ENCODE measurements at regions not wholly inside any gene's neighbourhood (a gene's known extent, or its start where the extent isn't known, plus 50 kb on each side); places are given as distances from the start of the nearest gene placed in this dataset.

DNA sequence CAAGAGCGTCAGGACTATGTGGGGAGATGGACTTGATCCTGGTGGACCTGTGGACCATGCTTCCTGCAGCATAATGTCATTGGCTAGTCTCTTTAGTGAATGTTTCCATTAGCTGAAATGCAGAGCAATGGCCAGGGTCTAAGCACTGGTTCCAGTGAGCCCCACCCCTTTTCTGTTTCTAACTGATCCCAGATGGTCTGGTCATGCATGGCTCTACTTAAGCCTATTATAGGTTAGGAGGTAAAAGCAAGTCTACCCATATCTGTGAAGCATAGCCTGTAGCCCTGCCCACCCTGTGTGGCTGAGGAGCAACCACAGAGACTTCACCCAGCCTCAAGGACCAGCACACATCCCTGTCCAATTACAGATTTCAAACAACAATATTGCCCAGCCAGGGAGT, 419.2 kb downstream of the ZNF385D start:
- TF ChIP-seq POLR2A (IDR thresholded peaks at IDR 0.05) = no peak
- no peak for TF ChIP-seq EP300 (IDR thresholded peaks at IDR 0.05)
